Mesothelial cell of epicardium (in vitro differentiated cells): ENCODE measurements at regions not wholly inside any gene's neighbourhood (a gene's known extent, or its start where the extent isn't known, plus 50 kb on each side); places are given as distances from the start of the nearest gene placed in this dataset.

Experiments
- DNase-seq, 2 experiments: peaks; one replicate each; pipeline ENCODE4 v3.0.0; 2021; ENCODE audit warnings: low spot score in 2 of 2; ENCODE audit not compliant: unreplicated experiment in 2 of 2
- H3K27ac Mint-ChIP-seq: 2 replicates; pipeline ENCODE4 v1.8.0; 2021; ENCODE audit warnings: mixed read lengths
- H3K27me3 Mint-ChIP-seq: 2 replicates; pipeline ENCODE4 v1.8.0; 2021; ENCODE audit warnings: low read depth, mixed read lengths
- H3K36me3 Mint-ChIP-seq: 2 replicates; pipeline ENCODE4 v1.8.0; 2021; ENCODE audit warnings: mixed read lengths
- H3K4me1 Mint-ChIP-seq: 2 replicates; pipeline ENCODE4 v1.8.0; 2021; ENCODE audit warnings: mixed read lengths
- H3K4me3 Mint-ChIP-seq: 2 replicates; pipeline ENCODE4 v1.8.0; 2021; ENCODE audit warnings: mild to moderate bottlenecking, moderate library complexity, mixed read lengths
- H3K9me3 Mint-ChIP-seq: 2 replicates; pipeline ENCODE4 v1.8.0; 2021; ENCODE audit warnings: mixed read lengths
- CTCF ChIP-seq: fragments of 200-600 bp; sonication (generic); IDR thresholded peaks from one replicate; pipeline ENCODE4 v1.5.0; 2021; ENCODE audit warnings: antibody characterized with exemption; ENCODE audit not compliant: unreplicated experiment

- no peak for TF ChIP-seq CTCF
- H3K4me3 Mint-ChIP-seq = no peak overlapping the region
- no peaks in the 10 kb centered on the region for H3K27me3 Mint-ChIP-seq
- H3K4me1 Mint-ChIP-seq = peaks cover 27% of the 10 kb centered on the region
- H3K9me3 Mint-ChIP-seq = peaks cover 3% of the 10 kb centered on the region
- no peak for DNase-seq
- H3K36me3 Mint-ChIP-seq = no peaks in the 10 kb centered on the region
- no peak overlapping the region for H3K27ac Mint-ChIP-seq
Measured at GRCh38 chr20:53831812-53832211, 238.2 kb upstream of the ZNF217 start.

GRCh38 chr20:53831228-53831627, 237.6 kb upstream of the ZNF217 start:
- Mint-ChIP-seq H3K27me3 (no peaks in the 10 kb centered on the region), H3K27ac (no peak overlapping the region), H3K9me3 (peaks cover 3% of the 10 kb centered on the region), H3K4me3 (no peak overlapping the region), H3K4me1 (peaks cover 27% of the 10 kb centered on the region), H3K36me3 (no peaks in the 10 kb centered on the region)
- TF ChIP-seq CTCF = no peak
- no peak for DNase-seq

- TF ChIP-seq CTCF = no peak
- H3K27ac Mint-ChIP-seq = peak overlapping the region; percentile 89
- no peaks in the 10 kb centered on the region for H3K27me3 Mint-ChIP-seq
- H3K9me3 Mint-ChIP-seq = peaks cover 3% of the 10 kb centered on the region
- DNase-seq = no peak
- H3K4me3 Mint-ChIP-seq = no peak overlapping the region
- H3K36me3 Mint-ChIP-seq = no peaks in the 10 kb centered on the region
- H3K4me1 Mint-ChIP-seq = peaks cover 27% of the 10 kb centered on the region
Measured at GRCh38 chr20:53829724-53830521, 236.3 kb upstream of the ZNF217 start.

DNA sequence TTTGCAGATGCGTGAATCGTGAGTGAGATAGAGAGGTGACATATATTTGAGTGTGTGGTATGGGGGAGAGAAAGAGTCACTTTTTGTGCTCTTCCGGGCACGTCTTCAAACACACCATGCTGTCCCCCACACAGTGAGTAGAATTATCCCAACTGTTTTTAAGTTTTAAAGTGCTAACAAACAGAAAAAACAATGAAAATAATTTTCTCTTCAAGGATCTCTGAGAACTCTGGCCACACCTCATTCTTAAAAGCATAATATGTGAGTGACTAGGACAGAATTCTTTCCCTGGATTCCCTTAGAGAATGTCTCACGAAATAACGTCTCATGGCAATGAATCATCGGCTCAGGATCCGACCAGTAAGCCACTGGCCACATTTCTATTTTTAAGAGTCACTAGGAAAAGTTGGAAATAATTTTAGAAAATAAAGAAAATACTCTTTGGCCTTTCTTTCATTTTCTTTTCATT, 235.7 kb upstream of the ZNF217 start:
- peak overlapping the region; percentile 89 for H3K27ac Mint-ChIP-seq
- H3K4me1 Mint-ChIP-seq = peaks cover 27% of the 10 kb centered on the region
- peak overlapping the region; percentile 30 for H3K4me3 Mint-ChIP-seq
- peaks cover 3% of the 10 kb centered on the region for H3K9me3 Mint-ChIP-seq
- no peaks in the 10 kb centered on the region for H3K36me3 Mint-ChIP-seq
- H3K27me3 Mint-ChIP-seq = no peaks in the 10 kb centered on the region
- TF ChIP-seq CTCF = no peak
- no peak for DNase-seq

DNA sequence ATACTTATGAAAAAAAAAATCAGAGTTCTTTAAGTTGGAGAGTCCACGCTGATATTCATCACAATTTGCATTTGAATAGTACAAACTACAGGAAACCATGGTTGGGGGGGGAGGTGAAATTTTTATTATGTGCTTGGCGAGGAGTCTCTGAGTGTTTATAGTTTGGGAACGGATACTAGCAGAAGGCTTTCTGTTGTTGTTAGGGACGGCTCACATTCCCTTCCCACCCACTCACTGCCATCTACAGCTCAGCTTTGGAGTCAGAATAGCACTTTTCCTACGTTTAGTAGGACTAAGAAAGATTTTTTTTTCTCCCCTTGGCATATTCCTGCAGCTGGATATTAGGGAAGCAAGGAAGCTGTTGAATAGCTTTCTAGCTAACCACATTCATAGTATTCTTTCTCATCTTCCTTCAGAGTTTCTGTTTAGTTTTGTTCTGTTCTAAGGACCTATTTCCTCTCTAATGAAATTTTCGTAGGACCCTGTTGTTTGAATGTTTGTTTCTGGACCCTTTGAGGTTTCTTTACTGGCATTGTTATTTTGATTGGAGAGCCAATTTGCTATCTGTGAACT, 235.1 kb upstream of the ZNF217 start:
- peaks cover 27% of the 10 kb centered on the region for H3K4me1 Mint-ChIP-seq
- H3K36me3 Mint-ChIP-seq = no peaks in the 10 kb centered on the region

More for the DNA sequence above, 235.1 kb upstream of the ZNF217 start:
- no peak for DNase-seq
- TF ChIP-seq CTCF = no peak
- H3K27ac Mint-ChIP-seq = peak overlapping the region; percentile 89
- H3K9me3 Mint-ChIP-seq = peaks cover 3% of the 10 kb centered on the region
- H3K4me3 Mint-ChIP-seq = peak overlapping the region; percentile 30
- no peaks in the 10 kb centered on the region for H3K27me3 Mint-ChIP-seq
